ENCODE measurements at regions not wholly inside any gene's neighbourhood (a gene's known extent, or its start where the extent isn't known, plus 50 kb on each side); places are given as distances from the start of the nearest gene placed in this dataset.

- TF ChIP-seq ZNF281 (CRISPR knock-in tag; IDR thresholded peaks at IDR 0.05) (no peak), E2F1 (CRISPR knock-in tag; IDR thresholded peaks at IDR 0.05) (no peak), ATF6 (CRISPR knock-in tag; IDR thresholded peaks at IDR 0.05) (no peak), CREB1 (CRISPR knock-in tag; IDR thresholded peaks at IDR 0.05) (no peak), NFATC4 (CRISPR knock-in tag; IDR thresholded peaks at IDR 0.05) (no peak)
- TF ChIP-seq, protein P1, sequence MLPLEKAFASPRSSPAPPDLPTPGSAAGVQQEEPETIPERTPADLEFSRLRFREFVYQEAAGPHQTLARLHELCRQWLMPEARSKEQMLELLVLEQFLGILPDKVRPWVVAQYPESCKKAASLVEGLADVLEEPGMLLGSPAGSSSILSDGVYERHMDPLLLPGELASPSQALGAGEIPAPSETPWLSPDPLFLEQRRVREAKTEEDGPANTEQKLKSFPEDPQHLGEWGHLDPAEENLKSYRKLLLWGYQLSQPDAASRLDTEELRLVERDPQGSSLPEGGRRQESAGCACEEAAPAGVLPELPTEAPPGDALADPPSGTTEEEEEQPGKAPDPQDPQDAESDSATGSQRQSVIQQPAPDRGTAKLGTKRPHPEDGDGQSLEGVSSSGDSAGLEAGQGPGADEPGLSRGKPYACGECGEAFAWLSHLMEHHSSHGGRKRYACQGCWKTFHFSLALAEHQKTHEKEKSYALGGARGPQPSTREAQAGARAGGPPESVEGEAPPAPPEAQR (CRISPR knock-in tag; IDR thresholded peaks at IDR 0.05): no peak
- TF ChIP-seq, protein P2, sequence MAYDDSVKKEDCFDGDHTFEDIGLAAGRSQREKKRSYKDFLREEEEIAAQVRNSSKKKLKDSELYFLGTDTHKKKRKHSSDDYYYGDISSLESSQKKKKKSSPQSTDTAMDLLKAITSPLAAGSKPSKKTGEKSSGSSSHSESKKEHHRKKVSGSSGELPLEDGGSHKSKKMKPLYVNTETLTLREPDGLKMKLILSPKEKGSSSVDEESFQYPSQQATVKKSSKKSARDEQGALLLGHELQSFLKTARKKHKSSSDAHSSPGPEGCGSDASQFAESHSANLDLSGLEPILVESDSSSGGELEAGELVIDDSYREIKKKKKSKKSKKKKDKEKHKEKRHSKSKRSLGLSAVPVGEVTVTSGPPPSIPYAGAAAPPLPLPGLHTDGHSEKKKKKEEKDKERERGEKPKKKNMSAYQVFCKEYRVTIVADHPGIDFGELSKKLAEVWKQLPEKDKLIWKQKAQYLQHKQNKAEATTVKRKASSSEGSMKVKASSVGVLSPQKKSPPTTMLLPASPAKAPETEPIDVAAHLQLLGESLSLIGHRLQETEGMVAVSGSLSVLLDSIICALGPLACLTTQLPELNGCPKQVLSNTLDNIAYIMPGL (CRISPR knock-in tag; IDR thresholded peaks at IDR 0.05): no peak
Measured at GRCh38 chr10:7474388-7474787, 63.6 kb upstream of the SFMBT2 start (continued).

- H3K36me3 Mint-ChIP-seq: no peaks in the 10 kb centered on the region
- H3K4me3 Mint-ChIP-seq: no peak overlapping the region
- POLR2A ChIA-PET: no interaction called here
- CTCF ChIA-PET: no interaction called here
- no peak overlapping the region for H3K27ac Mint-ChIP-seq
- ATAC-seq (no peak), DNase-seq (ENCODE audit: low spot score) (no peak)
- TF ChIP-seq CBFB (CRISPR knock-in tag; IDR thresholded peaks at IDR 0.05; ENCODE audit: low read depth) (no peak), MYBL2 (CRISPR knock-in tag; IDR thresholded peaks at IDR 0.05) (no peak), ZNF423 (CRISPR knock-in tag; IDR thresholded peaks at IDR 0.05) (no peak), ZNF232 (CRISPR knock-in tag; IDR thresholded peaks at IDR 0.05) (no peak), SOX15 (CRISPR knock-in tag; IDR thresholded peaks at IDR 0.05) (no peak), ZNF512 (CRISPR knock-in tag; IDR thresholded peaks at IDR 0.05; ENCODE audit: borderline replicate concordance) (no peak), ZNF138 (CRISPR knock-in tag; conservative IDR thresholded peaks at IDR 0.05) (no peak), JUN (CRISPR knock-in tag; IDR thresholded peaks at IDR 0.05) (no peak), NFATC4 (CRISPR knock-in tag; IDR thresholded peaks at IDR 0.05) (no peak), SMAD4 (CRISPR knock-in tag; IDR thresholded peaks at IDR 0.05) (no peak), NR1H2 (CRISPR knock-in tag; IDR thresholded peaks at IDR 0.05) (no peak)
- H3K27me3 Mint-ChIP-seq (ENCODE audit: low read depth): peaks cover 3% of the 10 kb centered on the region; the same call in 1 of the 2 replicates
- peaks cover 7% of the 10 kb centered on the region; the same call in 1 of the 2 replicates for H3K9me3 Mint-ChIP-seq
- peaks cover 15% of the 10 kb centered on the region for H3K4me1 Mint-ChIP-seq
Measured at GRCh38 chr10:7473474-7473873, 62.6 kb upstream of the SFMBT2 start.
